Lower leg skin (tissue), 4 donors: ENCODE measurements at regions not wholly inside any gene's neighbourhood (a gene's known extent, or its start where the extent isn't known, plus 50 kb on each side); places are given as distances from the start of the nearest gene placed in this dataset.

Source experiments
- DNase-seq, 2 donors: peaks; one replicate each; pipeline ENCODE4 v3.0.0-alpha.2; 2019; ENCODE audit warnings: low spot score in 2 of 2
- H3K4me3 ChIP-seq: fragments of 200-600 bp; sonication (generic); 2 replicates; pipeline ENCODE4 v1.5.1; 2017; ENCODE audit warnings: mild to moderate bottlenecking, low read depth; ENCODE audit not compliant: poor library complexity, severe bottlenecking
- CTCF ChIP-seq, 3 donors: fragments of 450-650 bp; IDR thresholded peaks; one replicate each; pipeline ENCODE4 v1.5.1; 2016; ENCODE audit warnings: antibody characterized with exemption in 3 of 3, mild to moderate bottlenecking in 3 of 3, moderate library complexity in 2 of 3
- POLR2A ChIP-seq, 2 donors: fragments of 450-650 bp; IDR thresholded peaks; one replicate each; pipeline ENCODE4 v1.6.1; 2016 to 2017; ENCODE audit warnings: antibody characterized with exemption in 2 of 2, mild to moderate bottlenecking in 1 of 2, moderate library complexity in 1 of 2
- WGBS, 2 donors: methylation state at CpG; one replicate each; pipeline ENCODE4 v1.1.5; 2018; 5-methylcytosine and 5-hydroxymethylcytosine counted together
- intact Hi-C: fragments of 100-400 bp; cut with DNase I; formaldehyde crosslinking; loops from one replicate; pipeline ENCODE4 v1.15.0; 2023; ENCODE audit warnings: low total_unique reads

GRCh38 chr6:122075084-122075838, 324.2 kb upstream of the HSF2 start:
- H3K4me3 ChIP-seq: no peak overlapping the region
- DNase-seq: no peak
- intact Hi-C loops: no loop called here
- no peak for TF ChIP-seq CTCF (IDR thresholded peaks at IDR 0.05)
- TF ChIP-seq POLR2A (IDR thresholded peaks at IDR 0.05): no peak

GRCh38 chr6:122075917-122076316, 323.5 kb upstream of the HSF2 start:
- intact Hi-C loops: no loop called here
- no peak overlapping the region for H3K4me3 ChIP-seq
- no peak for TF ChIP-seq POLR2A (IDR thresholded peaks at IDR 0.05)
- TF ChIP-seq CTCF (IDR thresholded peaks at IDR 0.05): no peak
- DNase-seq: no peak
- WGBS, 2 donors: 20 to 27% methylated on average over 2 of the region's 2 CpGs

GRCh38 chr6:122077603-122078002, 321.8 kb upstream of the HSF2 start:
- TF ChIP-seq CTCF (IDR thresholded peaks at IDR 0.05) (no peak), POLR2A (IDR thresholded peaks at IDR 0.05) (no peak)
- no peak for DNase-seq
- intact Hi-C loops: no loop called here
- H3K4me3 ChIP-seq: no peak overlapping the region
- WGBS, 2 donors: 93% methylated on average over 1 of the region's 1 CpG

- H3K4me3 ChIP-seq: no peak overlapping the region
- intact Hi-C loops: no loop called here
- DNase-seq: no peak
- no peak for TF ChIP-seq CTCF (IDR thresholded peaks at IDR 0.05)
- TF ChIP-seq POLR2A (IDR thresholded peaks at IDR 0.05): no peak
- WGBS, 2 donors: 82 to 83% methylated on average over 4 of the region's 4 CpGs
Observed at GRCh38 chr6:122078481-122078880, 321.0 kb upstream of the HSF2 start.

- no peak for DNase-seq
- TF ChIP-seq CTCF (IDR thresholded peaks at IDR 0.05) (no peak), POLR2A (IDR thresholded peaks at IDR 0.05) (no peak)
- intact Hi-C loops: no loop called here
- H3K4me3 ChIP-seq: no peak overlapping the region
- WGBS, 2 donors: 83 to 84% methylated on average over 3 of the region's 3 CpGs
Observed at GRCh38 chr6:122079916-122080315, 319.5 kb upstream of the HSF2 start.

- no peak for DNase-seq
- intact Hi-C loops: no loop called here
- no peak overlapping the region for H3K4me3 ChIP-seq
- WGBS, 2 donors: 74 to 84% methylated on average over 5 of the region's 5 CpGs
- TF ChIP-seq POLR2A (IDR thresholded peaks at IDR 0.05) (no peak), CTCF (IDR thresholded peaks at IDR 0.05) (no peak)
Observed at GRCh38 chr6:122081921-122082320, 317.5 kb upstream of the HSF2 start.
